ENCODE measurements at regions not wholly inside any gene's neighbourhood (a gene's known extent, or its start where the extent isn't known, plus 50 kb on each side); places are given as distances from the start of the nearest gene placed in this dataset.

- TF ChIP-seq, protein P1, sequence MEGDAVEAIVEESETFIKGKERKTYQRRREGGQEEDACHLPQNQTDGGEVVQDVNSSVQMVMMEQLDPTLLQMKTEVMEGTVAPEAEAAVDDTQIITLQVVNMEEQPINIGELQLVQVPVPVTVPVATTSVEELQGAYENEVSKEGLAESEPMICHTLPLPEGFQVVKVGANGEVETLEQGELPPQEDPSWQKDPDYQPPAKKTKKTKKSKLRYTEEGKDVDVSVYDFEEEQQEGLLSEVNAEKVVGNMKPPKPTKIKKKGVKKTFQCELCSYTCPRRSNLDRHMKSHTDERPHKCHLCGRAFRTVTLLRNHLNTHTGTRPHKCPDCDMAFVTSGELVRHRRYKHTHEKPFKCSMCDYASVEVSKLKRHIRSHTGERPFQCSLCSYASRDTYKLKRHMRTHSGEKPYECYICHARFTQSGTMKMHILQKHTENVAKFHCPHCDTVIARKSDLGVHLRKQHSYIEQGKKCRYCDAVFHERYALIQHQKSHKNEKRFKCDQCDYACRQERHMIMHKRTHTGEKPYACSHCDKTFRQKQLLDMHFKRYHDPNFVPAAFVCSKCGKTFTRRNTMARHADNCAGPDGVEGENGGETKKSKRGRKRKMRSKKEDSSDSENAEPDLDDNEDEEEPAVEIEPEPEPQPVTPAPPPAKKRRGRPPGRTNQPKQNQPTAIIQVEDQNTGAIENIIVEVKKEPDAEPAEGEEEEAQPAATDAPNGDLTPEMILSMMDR (conservative IDR thresholded peaks at IDR 0.05) = no peak
- DNase-seq (ENCODE audit: extremely low spot score, unreplicated experiment) = peak; percentile 4
- H3K27ac Mint-ChIP-seq = no peak overlapping the region
- H3K36me3 Mint-ChIP-seq = no peaks in the 10 kb centered on the region
- H3K27me3 Mint-ChIP-seq = peaks cover 34% of the 10 kb centered on the region
- H3K4me3 Mint-ChIP-seq = no peak overlapping the region
- H3K9me3 Mint-ChIP-seq = no peaks in the 10 kb centered on the region
- no peaks in the 10 kb centered on the region for H3K4me1 Mint-ChIP-seq (ENCODE audit: unreplicated experiment)
Measured at GRCh38 chr20:24124003-24124402, 135.4 kb upstream of the GGTLC1 start.

DNA sequence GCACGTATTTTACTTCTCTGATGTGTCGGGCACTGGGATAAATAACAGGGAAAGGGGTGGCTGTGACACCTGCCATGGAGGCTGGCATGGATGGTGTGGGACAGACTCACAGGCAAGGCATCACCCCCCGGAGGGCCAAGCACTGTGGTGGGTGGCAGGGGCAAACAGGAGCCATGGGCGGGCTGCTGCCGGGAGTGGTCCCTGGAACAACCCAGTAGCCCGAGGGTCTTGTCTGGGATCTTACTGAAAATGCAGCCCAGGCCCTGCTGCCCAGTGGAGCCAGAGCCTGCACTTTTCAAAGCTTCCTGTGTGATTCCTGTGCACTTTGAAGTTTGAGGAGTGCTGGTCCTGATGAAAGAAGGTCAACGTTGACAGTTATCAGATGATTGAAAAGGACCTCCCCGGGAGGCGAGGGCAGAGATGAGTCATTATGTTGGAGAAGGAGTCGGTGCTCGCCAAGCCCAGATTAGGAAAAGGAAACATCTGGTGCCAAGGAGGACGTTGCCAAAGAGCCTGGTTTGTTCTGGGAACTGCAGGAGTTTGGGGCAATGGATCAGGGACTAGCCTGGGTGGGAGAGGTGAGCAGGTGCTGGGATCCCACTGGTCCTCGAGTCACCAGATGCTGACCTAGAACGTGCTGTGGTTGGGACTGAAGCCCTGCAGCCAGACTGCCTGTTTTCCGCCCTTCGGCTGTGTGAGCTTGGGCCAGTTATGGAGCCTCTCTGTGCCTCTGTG lies 130.0 kb upstream of the GGTLC1 start:
- Mint-ChIP-seq H3K27ac (no peak overlapping the region), H3K9me3 (no peaks in the 10 kb centered on the region), H3K27me3 (peaks cover 49% of the 10 kb centered on the region), H3K4me3 (no peak overlapping the region), H3K4me1 (ENCODE audit: unreplicated experiment) (peaks cover 25% of the 10 kb centered on the region), H3K36me3 (no peaks in the 10 kb centered on the region)
- TF ChIP-seq, protein P1 (conservative IDR thresholded peaks at IDR 0.05) = no peak
- no peak for DNase-seq (ENCODE audit: extremely low spot score, unreplicated experiment)

- TF ChIP-seq, protein P1 (conservative IDR thresholded peaks at IDR 0.05) = no peak
- Mint-ChIP-seq H3K9me3 (no peaks in the 10 kb centered on the region), H3K27me3 (peaks cover 47% of the 10 kb centered on the region), H3K4me3 (peak overlapping the region; percentile 45), H3K36me3 (no peaks in the 10 kb centered on the region), H3K27ac (no peak overlapping the region), H3K4me1 (ENCODE audit: unreplicated experiment) (peaks cover 25% of the 10 kb centered on the region)
- DNase-seq (ENCODE audit: extremely low spot score, unreplicated experiment) = no peak
Measured at GRCh38 chr20:24118034-24118433, 129.5 kb upstream of the GGTLC1 start.

DNA sequence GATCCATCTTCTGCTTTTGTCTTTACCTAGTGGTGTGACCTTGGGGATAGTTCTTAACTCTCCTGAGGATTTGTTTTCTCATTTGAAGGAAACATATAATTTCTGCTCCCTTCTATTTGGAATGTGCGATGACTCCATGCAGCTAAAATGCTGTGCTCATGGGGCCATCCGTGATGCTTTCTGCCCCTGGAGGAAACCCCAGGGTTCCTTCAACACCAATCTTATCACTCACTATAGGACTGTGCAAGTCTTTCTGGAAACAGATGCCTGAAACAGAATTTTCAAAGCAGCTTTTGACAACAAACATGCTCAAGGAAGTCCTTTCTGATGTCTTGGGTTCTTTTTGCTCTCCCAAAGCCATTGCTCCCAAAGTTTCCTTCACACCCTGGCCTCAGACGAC lies 128.8 kb upstream of the GGTLC1 start:
- Mint-ChIP-seq H3K9me3 (no peaks in the 10 kb centered on the region), H3K27ac (no peak overlapping the region), H3K4me1 (ENCODE audit: unreplicated experiment) (peaks cover 25% of the 10 kb centered on the region), H3K27me3 (peaks cover 45% of the 10 kb centered on the region), H3K36me3 (no peaks in the 10 kb centered on the region), H3K4me3 (no peak overlapping the region)
- TF ChIP-seq, protein P1 (conservative IDR thresholded peaks at IDR 0.05) = no peak
- no peak for DNase-seq (ENCODE audit: extremely low spot score, unreplicated experiment)

DNA sequence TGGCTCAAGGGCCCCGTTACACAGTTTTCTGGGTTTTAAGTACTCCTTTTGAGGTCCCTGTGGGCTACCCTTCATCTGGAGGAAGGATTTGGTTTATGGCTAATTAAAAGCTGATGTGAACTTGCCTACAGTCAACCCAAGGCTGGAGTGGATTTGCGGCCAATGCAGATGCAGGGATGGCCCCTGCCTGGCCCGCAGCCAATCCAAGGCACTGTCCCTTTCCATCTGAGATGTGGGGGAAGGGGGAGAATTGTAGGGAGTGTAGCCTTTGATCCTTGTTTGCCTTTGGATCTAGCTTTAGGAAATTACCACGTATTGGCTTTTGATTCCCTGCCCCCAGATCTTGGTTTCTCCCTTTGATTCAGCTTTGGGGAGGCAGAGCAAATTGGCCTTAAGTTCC lies 128.0 kb upstream of the GGTLC1 start:
- peaks cover 42% of the 10 kb centered on the region for H3K27me3 Mint-ChIP-seq
- DNase-seq (ENCODE audit: extremely low spot score, unreplicated experiment) = no peak
- peaks cover 25% of the 10 kb centered on the region for H3K4me1 Mint-ChIP-seq (ENCODE audit: unreplicated experiment)
- TF ChIP-seq, protein P1 (conservative IDR thresholded peaks at IDR 0.05) = no peak
- H3K4me3 Mint-ChIP-seq = no peak overlapping the region
- H3K9me3 Mint-ChIP-seq = no peaks in the 10 kb centered on the region
- H3K27ac Mint-ChIP-seq = no peak overlapping the region
- no peaks in the 10 kb centered on the region for H3K36me3 Mint-ChIP-seq
